Putamen (tissue), 1 donor: ENCODE measurements at regions not wholly inside any gene's neighbourhood (a gene's known extent, or its start where the extent isn't known, plus 50 kb on each side); places are given as distances from the start of the nearest gene placed in this dataset.
"Not testable (repeated sequence)": the region's sequence is repeated elsewhere in the genome, so short reads cannot be mapped to it uniquely, and the experiment has no call there.

Experiments
- DNase-seq: peaks from one replicate; pipeline ENCODE4 v3.0.0-alpha.2; 2016; ENCODE audit warnings: low spot score

GRCh38 chr12:46884362-46884761 is 58.6 kb upstream of the SLC38A4 start:
- DNase-seq = no peak

- DNase-seq = no peak
Measured at GRCh38 chr12:46886541-46887041, 60.8 kb upstream of the SLC38A4 start.

- no peak for DNase-seq
Measured at GRCh38 chr12:46887870-46888269, 62.1 kb upstream of the SLC38A4 start.

GRCh38 chr12:46888568-46888967 is 62.8 kb upstream of the SLC38A4 start:
- no peak for DNase-seq

- DNase-seq = no peak
Measured at GRCh38 chr12:46891306-46891705, 65.5 kb upstream of the SLC38A4 start.

GRCh38 chr12:46892034-46892705 is 66.4 kb upstream of the SLC38A4 start:
- DNase-seq = no peak

GRCh38 chr12:46892887-46893286 is 67.1 kb upstream of the SLC38A4 start:
- no peak for DNase-seq

GRCh38 chr12:46893434-46893833 is 67.6 kb upstream of the SLC38A4 start:
- DNase-seq = no peak

GRCh38 chr12:46895726-46896125 is 69.9 kb upstream of the SLC38A4 start:
- DNase-seq = no peak

- no peak for DNase-seq
Measured at GRCh38 chr12:46896680-46897079, 70.9 kb upstream of the SLC38A4 start.

- DNase-seq = no peak
Measured at GRCh38 chr12:46898152-46898931, 72.5 kb upstream of the SLC38A4 start.

GRCh38 chr12:46898989-46899388 is 73.2 kb upstream of the SLC38A4 start:
- DNase-seq = no peak

GRCh38 chr12:46900734-46901463 is 75.1 kb upstream of the SLC38A4 start:
- no peak for DNase-seq

- no peak for DNase-seq
Measured at GRCh38 chr12:46901464-46902205, 75.8 kb upstream of the SLC38A4 start.

- no peak for DNase-seq
Measured at GRCh38 chr12:46903058-46903457, 77.3 kb upstream of the SLC38A4 start.

- no peak for DNase-seq
Measured at GRCh38 chr12:46904406-46905238, 78.8 kb upstream of the SLC38A4 start.

GRCh38 chr12:46905239-46905627 is 79.4 kb upstream of the SLC38A4 start:
- not testable (repeated sequence) for DNase-seq

- DNase-seq = no peak
Measured at GRCh38 chr12:46907791-46908190, 82.0 kb upstream of the SLC38A4 start.

GRCh38 chr12:46908236-46908935 is 82.6 kb upstream of the SLC38A4 start:
- DNase-seq = no peak

- DNase-seq = no peak
Measured at GRCh38 chr12:46908936-46909635, 83.3 kb upstream of the SLC38A4 start.
